Astrocyte of the spinal cord (primary cell): ENCODE measurements at regions not wholly inside any gene's neighbourhood (a gene's known extent, or its start where the extent isn't known, plus 50 kb on each side); places are given as distances from the start of the nearest gene placed in this dataset.
"Not testable (repeated sequence)": the region's sequence is repeated elsewhere in the genome, so short reads cannot be mapped to it uniquely, and the experiment has no call there.

Experiments used
- DNase-seq: peaks from one replicate; pipeline ENCODE4 v3.0.0; 2011; ENCODE audit warnings: low read depth, low spot score
- H3K4me3 ChIP-seq: 2 replicates; pipeline ENCODE4 v1.5.1; 2011; ENCODE audit warnings: low read depth, mild to moderate bottlenecking, low read length, moderate library complexity
- CTCF ChIP-seq: IDR thresholded peaks from 2 replicates; pipeline ENCODE4 v1.5.1; 2012; ENCODE audit warnings: low read depth, mild to moderate bottlenecking, low read length, inconsistent platforms
- in situ Hi-C: cut with HindIII; loops from 2 replicates; pipeline ENCODE4 v1.10.0; 2017; ENCODE audit warnings: low sequenced_read_pairs

GRCh38 chr12:33514893-33515292 lies 75.3 kb upstream of the SYT10 start:
- H3K4me3 ChIP-seq: no peak overlapping the region
- in situ Hi-C loops: no loop called here
- DNase-seq: no peak
- no peak for TF ChIP-seq CTCF

GRCh38 chr12:33519566-33519965 lies 79.9 kb upstream of the SYT10 start:
- no peak for TF ChIP-seq CTCF
- no peak overlapping the region for H3K4me3 ChIP-seq
- DNase-seq: no peak
- in situ Hi-C loops: no loop called here

- H3K4me3 ChIP-seq, in situ Hi-C loops, DNase-seq: not testable (repeated sequence)
Observed at GRCh38 chr12:33520505-33521302, 81.1 kb upstream of the SYT10 start.

GRCh38 chr12:33529031-33529430 lies 89.4 kb upstream of the SYT10 start:
- in situ Hi-C loops: no loop called here
- TF ChIP-seq CTCF: no peak
- H3K4me3 ChIP-seq: no peak overlapping the region
- no peak for DNase-seq

- no peak overlapping the region for H3K4me3 ChIP-seq
- in situ Hi-C loops: no loop called here
- DNase-seq: no peak
- no peak for TF ChIP-seq CTCF
Observed at GRCh38 chr12:33529810-33530209, 90.2 kb upstream of the SYT10 start.

GRCh38 chr12:33531261-33531660 lies 91.6 kb upstream of the SYT10 start:
- DNase-seq: no peak
- in situ Hi-C loops: no loop called here
- no peak for TF ChIP-seq CTCF
- H3K4me3 ChIP-seq: no peak overlapping the region

GRCh38 chr12:33533527-33533926 lies 93.9 kb upstream of the SYT10 start:
- H3K4me3 ChIP-seq: no peak overlapping the region
- no peak for DNase-seq
- in situ Hi-C loops: no loop called here
- TF ChIP-seq CTCF: no peak
